Liver (tissue), 8 donors: ENCODE measurements at regions not wholly inside any gene's neighbourhood (a gene's known extent, or its start where the extent isn't known, plus 50 kb on each side); places are given as distances from the start of the nearest gene placed in this dataset.

Source experiments
- DNase-seq: peaks from one replicate; pipeline ENCODE4 v3.0.0-alpha.2; 2017; ENCODE audit warnings: low spot score
- H3K27ac ChIP-seq, 2 donors: one replicate each; pipeline ENCODE4 v1.7.0; 2013; ENCODE audit warnings: inconsistent platforms in 2 of 2, low read length in 2 of 2, control low read depth in 1 of 2, low read depth in 1 of 2, mild to moderate bottlenecking in 1 of 2
- H3K27me3 ChIP-seq, 4 donors: one replicate each; pipeline versions ENCODE4 v1.6.1 to v1.7.0; 2013; ENCODE audit warnings: low read length in 3 of 4, inconsistent platforms in 1 of 4, mild to moderate bottlenecking in 1 of 4, moderate library complexity in 1 of 4; ENCODE audit not compliant: control insufficient read depth in 4 of 4, insufficient read depth in 4 of 4
- H3K36me3 ChIP-seq, 4 donors: one replicate each; pipeline versions ENCODE4 v1.6.1 to v1.7.0; 2013; ENCODE audit warnings: low read length in 3 of 4, mild to moderate bottlenecking in 3 of 4, low read depth in 1 of 4, moderate library complexity in 1 of 4; ENCODE audit not compliant: control insufficient read depth in 4 of 4, insufficient read depth in 3 of 4
- H3K4me1 ChIP-seq, 4 donors: one replicate each; pipeline versions ENCODE4 v1.6.1 to v1.7.0; 2013; ENCODE audit warnings: low read length in 3 of 4, mild to moderate bottlenecking in 3 of 4, moderate library complexity in 1 of 4; ENCODE audit not compliant: control insufficient read depth in 4 of 4, insufficient read depth in 4 of 4
- H3K4me3 ChIP-seq, 3 donors: one replicate each; pipeline versions ENCODE4 v1.6.1 to v1.7.0; 2013; ENCODE audit warnings: low read length in 3 of 3, control low read depth in 1 of 3, low read depth in 1 of 3, mild to moderate bottlenecking in 1 of 3
- H3K9ac ChIP-seq, 2 donors: one replicate each; pipeline ENCODE4 v1.7.0; 2013; ENCODE audit warnings: low read length in 2 of 2, mild to moderate bottlenecking in 2 of 2, moderate library complexity in 2 of 2, control low read depth in 1 of 2, low read depth in 1 of 2
- H3K9me3 ChIP-seq, 4 donors: one replicate each; pipeline versions ENCODE4 v1.6.1 to v1.7.0; 2013; ENCODE audit warnings: low read length in 3 of 4; ENCODE audit not compliant: control insufficient read depth in 4 of 4
- ATF3 ChIP-seq: IDR thresholded peaks from 2 replicates; pipeline ENCODE4 v1.6.1; 2016; ENCODE audit warnings: antibody characterized with exemption
- CTCF ChIP-seq: fragments of 150-350 bp; IDR thresholded peaks from 2 replicates; pipeline ENCODE4 v1.5.1; 2017; ENCODE audit warnings: improper control_type of control experiment, low read depth, low read length; ENCODE audit not compliant: missing input control
- EGR1 ChIP-seq, 2 donors: IDR thresholded peaks; 2 replicates each; pipeline ENCODE4 v1.6.1; 2016 to 2018; ENCODE audit warnings: antibody characterized with exemption in 2 of 2, low read depth in 2 of 2
- FOXA1 ChIP-seq: IDR thresholded peaks from 2 replicates; pipeline ENCODE4 v1.6.1; 2016; ENCODE audit warnings: antibody characterized with exemption
- HNF4G ChIP-seq: IDR thresholded peaks from 2 replicates; pipeline ENCODE4 v1.6.1; 2016; ENCODE audit warnings: antibody characterized with exemption
- JUND ChIP-seq, 2 donors: IDR thresholded peaks; 2 replicates each; pipeline ENCODE4 v1.6.1; 2016; ENCODE audit warnings: antibody characterized with exemption in 2 of 2
- MAX ChIP-seq: IDR thresholded peaks from 2 replicates; pipeline ENCODE4 v1.6.1; 2016; ENCODE audit warnings: antibody characterized with exemption
- NR2F2 ChIP-seq: IDR thresholded peaks from 2 replicates; pipeline ENCODE4 v1.6.1; 2016; ENCODE audit warnings: antibody characterized with exemption
- RAD21 ChIP-seq, 2 donors: IDR thresholded peaks; 2 replicates each; pipeline ENCODE4 v1.6.1; 2016; ENCODE audit warnings: antibody characterized with exemption in 2 of 2, mild to moderate bottlenecking in 2 of 2
- REST ChIP-seq: IDR thresholded peaks from 2 replicates; pipeline ENCODE4 v1.6.1; 2016; ENCODE audit warnings: antibody characterized with exemption, mild to moderate bottlenecking
- RXRA ChIP-seq, 2 donors: IDR thresholded peaks; 2 replicates each; pipeline ENCODE4 v1.6.1; 2017 to 2018; ENCODE audit warnings: antibody characterized with exemption in 2 of 2, mild to moderate bottlenecking in 1 of 2
- SP1 ChIP-seq: IDR thresholded peaks from 2 replicates; pipeline ENCODE4 v1.6.1; 2018; ENCODE audit warnings: antibody characterized with exemption, mild to moderate bottlenecking
- TAF1 ChIP-seq: conservative IDR thresholded peaks from 2 replicates; pipeline ENCODE4 v1.6.1; 2016; ENCODE audit warnings: antibody characterized with exemption, mild to moderate bottlenecking
- YY1 ChIP-seq: IDR thresholded peaks from 2 replicates; pipeline ENCODE4 v1.6.1; 2016; ENCODE audit warnings: antibody characterized with exemption, mild to moderate bottlenecking
- WGBS: extraction: QIAGEN DNeasy Blood & Tissue Kit; methylation state at CpG from one replicate; pipeline ENCODE4 v1.1.7; 2013; 5-methylcytosine and 5-hydroxymethylcytosine counted together
- donor health status: healthy.
- donor health status: healthy.
- donor health status: healthy.
- donor health status: healthy.
- donor health status: healthy.

- Histone ChIP-seq H3K27ac (no peak overlapping the region), H3K9ac (no peak overlapping the region), H3K4me1 (no peaks in the 10 kb centered on the region), H3K4me3 (no peak overlapping the region), H3K27me3 (peaks cover 0 to 2% (median 0%) of the 10 kb centered on the region in 4 donors), H3K9me3 (peaks cover 0 to 1% (median 0%) of the 10 kb centered on the region in 4 donors), H3K36me3 (no peaks in the 10 kb centered on the region)
- WGBS = 77% methylated on average over 3 of the region's 3 CpGs
- TF ChIP-seq TAF1 = no peak
- TF ChIP-seq MAX = no peak
- TF ChIP-seq CTCF = no peak
- TF ChIP-seq RXRA (IDR thresholded peaks at IDR 0.05) = no peak
- no peak for TF ChIP-seq SP1
- DNase-seq = no peak
These were observed 168.5 kb upstream of the SYT6 start for GRCh38 chr1:114322207-114322606.

GRCh38 chr1:114320586-114320985 lies 166.9 kb upstream of the SYT6 start:
- H3K4me3 ChIP-seq = no peak overlapping the region
- peaks cover 0 to 2% (median 0%) of the 10 kb centered on the region in 4 donors for H3K27me3 ChIP-seq
- no peak overlapping the region for H3K27ac ChIP-seq
- no peaks in the 10 kb centered on the region for H3K9me3 ChIP-seq
- TF ChIP-seq EGR1 (IDR thresholded peaks at IDR 0.05; ENCODE audit: low read depth in 2 of 2) (no peak), MAX (no peak), CTCF (no peak)
- no peak for DNase-seq
- no peaks in the 10 kb centered on the region for H3K4me1 ChIP-seq
- no peaks in the 10 kb centered on the region for H3K36me3 ChIP-seq
- H3K9ac ChIP-seq = no peak overlapping the region

- no peak for DNase-seq
- Histone ChIP-seq H3K9me3 (no peaks in the 10 kb centered on the region), H3K36me3 (no peaks in the 10 kb centered on the region), H3K9ac (no peak overlapping the region), H3K4me3 (no peak overlapping the region), H3K27me3 (peaks cover 0 to 2% (median 0%) of the 10 kb centered on the region in 4 donors), H3K27ac (no peak overlapping the region), H3K4me1 (no peaks in the 10 kb centered on the region)
- no peak for TF ChIP-seq ATF3
- TF ChIP-seq RAD21 (IDR thresholded peaks at IDR 0.05) = no peak
- no peak for TF ChIP-seq JUND (IDR thresholded peaks at IDR 0.05)
- TF ChIP-seq REST = no peak
- no peak for TF ChIP-seq NR2F2
- TF ChIP-seq HNF4G = no peak
- TF ChIP-seq CTCF = no peak
- no peak for TF ChIP-seq RXRA (IDR thresholded peaks at IDR 0.05)
- TF ChIP-seq FOXA1 = no peak
- no peak for TF ChIP-seq SP1
- no peak for TF ChIP-seq YY1
- 71% methylated on average over 3 of the region's 3 CpGs for WGBS
These were observed 165.7 kb upstream of the SYT6 start for GRCh38 chr1:114319418-114319817.
